ENCODE measurements at regions not wholly inside any gene's neighbourhood (a gene's known extent, or its start where the extent isn't known, plus 50 kb on each side); places are given as distances from the start of the nearest gene placed in this dataset.

DNA sequence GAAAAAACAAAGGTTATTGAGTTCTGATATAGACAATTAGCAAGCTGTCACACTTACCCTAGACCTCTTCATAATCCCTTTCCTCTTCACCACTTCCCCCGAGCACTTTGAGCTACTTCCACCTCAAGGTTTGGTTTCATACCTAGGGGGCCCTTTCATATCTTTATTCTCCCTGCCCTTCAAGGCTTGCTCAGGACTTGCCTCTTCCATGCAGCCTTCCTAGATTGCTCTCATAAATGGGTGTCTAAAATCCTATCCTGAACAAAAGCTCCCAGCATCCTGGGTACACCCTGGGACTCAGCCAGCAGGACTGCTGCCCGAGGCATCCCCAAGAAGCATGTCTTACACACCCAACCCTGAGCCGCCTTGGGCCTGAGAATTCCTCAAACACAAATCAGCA lies 157.3 kb downstream of the C5orf15 start:
- no peak overlapping the region for H3K27ac ChIP-seq
- TF ChIP-seq EP300 (IDR thresholded peaks at IDR 0.05) (no peak), POLR2AphosphoS5 (IDR thresholded peaks at IDR 0.05) (no peak), POLR2A (IDR thresholded peaks at IDR 0.05) (no peak)
- TF ChIP-seq, protein P1, sequence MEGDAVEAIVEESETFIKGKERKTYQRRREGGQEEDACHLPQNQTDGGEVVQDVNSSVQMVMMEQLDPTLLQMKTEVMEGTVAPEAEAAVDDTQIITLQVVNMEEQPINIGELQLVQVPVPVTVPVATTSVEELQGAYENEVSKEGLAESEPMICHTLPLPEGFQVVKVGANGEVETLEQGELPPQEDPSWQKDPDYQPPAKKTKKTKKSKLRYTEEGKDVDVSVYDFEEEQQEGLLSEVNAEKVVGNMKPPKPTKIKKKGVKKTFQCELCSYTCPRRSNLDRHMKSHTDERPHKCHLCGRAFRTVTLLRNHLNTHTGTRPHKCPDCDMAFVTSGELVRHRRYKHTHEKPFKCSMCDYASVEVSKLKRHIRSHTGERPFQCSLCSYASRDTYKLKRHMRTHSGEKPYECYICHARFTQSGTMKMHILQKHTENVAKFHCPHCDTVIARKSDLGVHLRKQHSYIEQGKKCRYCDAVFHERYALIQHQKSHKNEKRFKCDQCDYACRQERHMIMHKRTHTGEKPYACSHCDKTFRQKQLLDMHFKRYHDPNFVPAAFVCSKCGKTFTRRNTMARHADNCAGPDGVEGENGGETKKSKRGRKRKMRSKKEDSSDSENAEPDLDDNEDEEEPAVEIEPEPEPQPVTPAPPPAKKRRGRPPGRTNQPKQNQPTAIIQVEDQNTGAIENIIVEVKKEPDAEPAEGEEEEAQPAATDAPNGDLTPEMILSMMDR (IDR thresholded peaks at IDR 0.05): no peak
- H3K4me3 ChIP-seq: no peak overlapping the region
- H3K4me1 ChIP-seq: no peaks in the 10 kb centered on the region
- H3K27me3 ChIP-seq: peaks cover 24% of the 10 kb centered on the region
- no peaks in the 10 kb centered on the region for H3K9me3 ChIP-seq
- ATAC-seq: no peak
- 79 to 88% methylated on average over 1 to 3 of the region's 3 CpGs for WGBS, 2 donors (ENCODE audit: low coverage in 1 of 2)
- no peaks in the 10 kb centered on the region for H3K36me3 ChIP-seq

DNA sequence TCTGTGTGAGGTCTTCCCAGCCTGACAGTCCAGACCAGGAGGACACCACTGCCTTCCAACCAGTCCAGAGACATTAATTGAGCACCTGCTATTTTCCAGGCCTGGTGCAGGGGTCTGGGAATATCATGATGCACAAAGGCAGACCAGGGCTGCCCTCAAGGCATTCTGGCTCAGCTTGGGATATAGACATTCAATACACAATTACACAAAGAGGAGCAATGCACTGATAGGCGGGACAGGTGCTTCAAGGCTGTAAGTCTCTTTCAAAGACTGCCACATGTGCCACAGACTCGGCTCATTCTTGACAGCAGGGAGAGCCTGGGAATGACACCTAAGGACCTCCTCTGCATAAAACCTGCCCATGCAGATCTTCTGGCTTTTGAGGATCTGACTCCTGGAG lies 158.6 kb downstream of the C5orf15 start:
- WGBS, 2 donors (ENCODE audit: low coverage in 1 of 2): 100% methylated on average over 1 to 2 of the region's 2 CpGs
- H3K27me3 ChIP-seq: peaks cover 26% of the 10 kb centered on the region
- ATAC-seq: no peak

DNA sequence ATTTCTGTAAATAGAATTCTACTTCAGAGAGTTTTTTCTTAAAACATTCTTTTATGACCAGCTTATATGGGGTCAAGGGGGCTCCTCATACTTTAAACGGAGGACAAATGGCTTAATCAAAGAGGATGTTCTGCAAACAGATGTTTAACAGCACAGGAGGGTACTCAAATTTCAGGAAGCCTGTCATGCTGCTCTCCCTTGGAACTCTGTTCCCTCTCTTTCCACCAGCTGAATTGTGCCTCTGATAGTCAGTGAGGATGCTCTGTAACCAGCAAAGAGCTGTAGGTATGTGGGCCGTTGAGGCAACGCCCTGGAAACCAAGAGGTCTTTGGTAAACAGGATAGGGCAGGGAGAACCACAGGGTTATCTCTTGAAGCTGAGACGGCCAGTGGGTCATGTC lies 161.1 kb downstream of the C5orf15 start:
- ATAC-seq: no peak
- Histone ChIP-seq H3K4me1 (no peaks in the 10 kb centered on the region), H3K27me3 (peaks cover 37% of the 10 kb centered on the region), H3K36me3 (no peaks in the 10 kb centered on the region), H3K27ac (no peak overlapping the region), H3K9me3 (peaks cover 0 to 7% (median 0%) of the 10 kb centered on the region in 3 donors), H3K4me3 (no peak overlapping the region)
- WGBS, 2 donors (ENCODE audit: low coverage in 1 of 2): 17 to 22% methylated on average over 1 to 2 of the region's 4 CpGs
- no peak for TF ChIP-seq POLR2A (IDR thresholded peaks at IDR 0.05)
- no peak for TF ChIP-seq POLR2AphosphoS5 (IDR thresholded peaks at IDR 0.05)
- TF ChIP-seq EP300 (IDR thresholded peaks at IDR 0.05): no peak
- TF ChIP-seq, protein P1 (IDR thresholded peaks at IDR 0.05): no peak

More for the DNA sequence above, 158.6 kb downstream of the C5orf15 start:
- Histone ChIP-seq H3K36me3 (no peaks in the 10 kb centered on the region), H3K4me3 (no peak overlapping the region), H3K4me1 (no peaks in the 10 kb centered on the region), H3K9me3 (no peaks in the 10 kb centered on the region), H3K27ac (no peak overlapping the region)
- TF ChIP-seq, protein P1 (IDR thresholded peaks at IDR 0.05): no peak
- TF ChIP-seq POLR2A (IDR thresholded peaks at IDR 0.05) (no peak), POLR2AphosphoS5 (IDR thresholded peaks at IDR 0.05) (no peak), EP300 (IDR thresholded peaks at IDR 0.05) (no peak)

- H3K4me1 ChIP-seq: no peaks in the 10 kb centered on the region
- H3K36me3 ChIP-seq: no peaks in the 10 kb centered on the region
- 52% methylated on average over 3 of the region's 3 CpGs; no CpG with 5 or more reads in 1 of the 2 donors for WGBS, 2 donors (ENCODE audit: low coverage in 1 of 2)
- H3K9me3 ChIP-seq: peaks cover 0 to 7% (median 0%) of the 10 kb centered on the region in 3 donors
- H3K27me3 ChIP-seq: peaks cover 39% of the 10 kb centered on the region
- no peak for ATAC-seq
- H3K27ac ChIP-seq: no peak overlapping the region
- TF ChIP-seq POLR2A (IDR thresholded peaks at IDR 0.05) (no peak), POLR2AphosphoS5 (IDR thresholded peaks at IDR 0.05) (no peak), EP300 (IDR thresholded peaks at IDR 0.05) (no peak)
- TF ChIP-seq, protein P1 (IDR thresholded peaks at IDR 0.05): no peak
- no peak overlapping the region for H3K4me3 ChIP-seq
Measured at GRCh38 chr5:133806847-133807246, 161.6 kb downstream of the C5orf15 start.

- H3K9me3 ChIP-seq: peaks cover 0 to 7% (median 0%) of the 10 kb centered on the region in 3 donors
- no peak overlapping the region for H3K4me3 ChIP-seq
- no peaks in the 10 kb centered on the region for H3K4me1 ChIP-seq
- WGBS, 2 donors (ENCODE audit: low coverage in 1 of 2): 14 to 25% methylated on average over 6 to 7 of the region's 8 CpGs
- no peak for ATAC-seq
- TF ChIP-seq POLR2A (IDR thresholded peaks at IDR 0.05): no peak
- TF ChIP-seq POLR2AphosphoS5 (IDR thresholded peaks at IDR 0.05): no peak
- no peak for TF ChIP-seq EP300 (IDR thresholded peaks at IDR 0.05)
- TF ChIP-seq, protein P1 (IDR thresholded peaks at IDR 0.05): no peak
- H3K27me3 ChIP-seq: peaks cover 51% of the 10 kb centered on the region
- H3K36me3 ChIP-seq: no peaks in the 10 kb centered on the region
- no peak overlapping the region for H3K27ac ChIP-seq
Measured at GRCh38 chr5:133801955-133802751, 166.3 kb downstream of the C5orf15 start.

All from gastroesophageal sphincter (tissue), 4 donors.